Lower leg skin (tissue), 3 donors: ENCODE measurements at regions not wholly inside any gene's neighbourhood (a gene's known extent, or its start where the extent isn't known, plus 50 kb on each side); places are given as distances from the start of the nearest gene placed in this dataset.

Experiments
- CTCF ChIP-seq, 3 donors: fragments of 450-650 bp; IDR thresholded peaks; one replicate each; pipeline ENCODE4 v1.5.1; 2016; ENCODE audit warnings: antibody characterized with exemption in 3 of 3, mild to moderate bottlenecking in 3 of 3, moderate library complexity in 2 of 3
- POLR2A ChIP-seq, 2 donors: fragments of 450-650 bp; IDR thresholded peaks; one replicate each; pipeline ENCODE4 v1.6.1; 2016 to 2017; ENCODE audit warnings: antibody characterized with exemption in 2 of 2, mild to moderate bottlenecking in 1 of 2, moderate library complexity in 1 of 2

- TF ChIP-seq CTCF (IDR thresholded peaks at IDR 0.05) = no peak
- no peak for TF ChIP-seq POLR2A (IDR thresholded peaks at IDR 0.05)
These were observed 61.9 kb upstream of the HAAO start for GRCh38 chr2:42854207-42854818.
